Renal cortical epithelial cell (primary cell): ENCODE measurements at regions not wholly inside any gene's neighbourhood (a gene's known extent, or its start where the extent isn't known, plus 50 kb on each side); places are given as distances from the start of the nearest gene placed in this dataset.
"Not testable (repeated sequence)": the region's sequence is repeated elsewhere in the genome, so short reads cannot be mapped to it uniquely, and the experiment has no call there.

Experiments used
- DNase-seq: peaks from one replicate; pipeline ENCODE4 v3.0.0-alpha.2; 2011; ENCODE audit warnings: low read depth

- no peak for DNase-seq
Observed at GRCh38 chr2:145927131-145927950, 1407.4 kb upstream of the ZEB2 start.

- no peak for DNase-seq
Observed at GRCh38 chr2:145925591-145925990, 1405.7 kb upstream of the ZEB2 start.

- DNase-seq: no peak
Observed at GRCh38 chr2:145919477-145919876, 1399.6 kb upstream of the ZEB2 start.

- no peak for DNase-seq
Observed at GRCh38 chr2:145918951-145919350, 1399.0 kb upstream of the ZEB2 start.

GRCh38 chr2:145916799-145917198 lies 1396.9 kb upstream of the ZEB2 start:
- DNase-seq: no peak

GRCh38 chr2:145914716-145915115 lies 1394.8 kb upstream of the ZEB2 start:
- no peak for DNase-seq

- DNase-seq: no peak
Observed at GRCh38 chr2:145910416-145910815, 1390.5 kb upstream of the ZEB2 start.

- no peak for DNase-seq
Observed at GRCh38 chr2:145909766-145910165, 1389.8 kb upstream of the ZEB2 start.

- no peak for DNase-seq
Observed at GRCh38 chr2:145909175-145909755, 1389.3 kb upstream of the ZEB2 start.

- DNase-seq: peak; percentile 91
Observed at GRCh38 chr2:145906354-145906753, 1386.4 kb upstream of the ZEB2 start.

GRCh38 chr2:145905371-145905770 lies 1385.5 kb upstream of the ZEB2 start:
- no peak for DNase-seq

- no peak for DNase-seq
Observed at GRCh38 chr2:145897151-145897550, 1377.2 kb upstream of the ZEB2 start.

- no peak for DNase-seq
Observed at GRCh38 chr2:145887915-145888314, 1368.0 kb upstream of the ZEB2 start.

GRCh38 chr2:145880997-145881396 lies 1361.1 kb upstream of the ZEB2 start:
- not testable (repeated sequence) for DNase-seq

GRCh38 chr2:145875016-145875415 lies 1355.1 kb upstream of the ZEB2 start:
- no peak for DNase-seq

- peak; percentile 14 for DNase-seq
Observed at GRCh38 chr2:145874466-145874865, 1354.5 kb upstream of the ZEB2 start.

- no peak for DNase-seq
Observed at GRCh38 chr2:145864501-145864900, 1344.6 kb upstream of the ZEB2 start.

GRCh38 chr2:145861940-145862339 lies 1342.0 kb upstream of the ZEB2 start:
- no peak for DNase-seq

- peak; percentile 26 for DNase-seq
Observed at GRCh38 chr2:145860083-145860482, 1340.2 kb upstream of the ZEB2 start.

- DNase-seq: no peak
Observed at GRCh38 chr2:145855142-145855541, 1335.2 kb upstream of the ZEB2 start.

- no peak for DNase-seq
Observed at GRCh38 chr2:145854039-145854755, 1334.3 kb upstream of the ZEB2 start.

- DNase-seq: no peak
Observed at GRCh38 chr2:145851730-145852129, 1331.8 kb upstream of the ZEB2 start.

- no peak for DNase-seq
Observed at GRCh38 chr2:145849466-145849865, 1329.5 kb upstream of the ZEB2 start.
